Astrocyte (in vitro differentiated cells and primary cell): ENCODE measurements at regions not wholly inside any gene's neighbourhood (a gene's known extent, or its start where the extent isn't known, plus 50 kb on each side); places are given as distances from the start of the nearest gene placed in this dataset.

ENCODE experiments used
- EZH2 ChIP-seq: IDR thresholded peaks from 2 replicates; pipeline ENCODE4 v1.6.1; 2012; ENCODE audit warnings: mild to moderate bottlenecking, low read length, inconsistent platforms; ENCODE audit not compliant: insufficient read depth
- TF ChIP-seq, protein P1 (sequence below): IDR thresholded peaks from 2 replicates; pipeline ENCODE4 v1.5.1; 2011; ENCODE audit warnings: low read depth, mild to moderate bottlenecking, inconsistent platforms, low read length, moderate library complexity; ENCODE audit not compliant: insufficient read depth

DNA sequence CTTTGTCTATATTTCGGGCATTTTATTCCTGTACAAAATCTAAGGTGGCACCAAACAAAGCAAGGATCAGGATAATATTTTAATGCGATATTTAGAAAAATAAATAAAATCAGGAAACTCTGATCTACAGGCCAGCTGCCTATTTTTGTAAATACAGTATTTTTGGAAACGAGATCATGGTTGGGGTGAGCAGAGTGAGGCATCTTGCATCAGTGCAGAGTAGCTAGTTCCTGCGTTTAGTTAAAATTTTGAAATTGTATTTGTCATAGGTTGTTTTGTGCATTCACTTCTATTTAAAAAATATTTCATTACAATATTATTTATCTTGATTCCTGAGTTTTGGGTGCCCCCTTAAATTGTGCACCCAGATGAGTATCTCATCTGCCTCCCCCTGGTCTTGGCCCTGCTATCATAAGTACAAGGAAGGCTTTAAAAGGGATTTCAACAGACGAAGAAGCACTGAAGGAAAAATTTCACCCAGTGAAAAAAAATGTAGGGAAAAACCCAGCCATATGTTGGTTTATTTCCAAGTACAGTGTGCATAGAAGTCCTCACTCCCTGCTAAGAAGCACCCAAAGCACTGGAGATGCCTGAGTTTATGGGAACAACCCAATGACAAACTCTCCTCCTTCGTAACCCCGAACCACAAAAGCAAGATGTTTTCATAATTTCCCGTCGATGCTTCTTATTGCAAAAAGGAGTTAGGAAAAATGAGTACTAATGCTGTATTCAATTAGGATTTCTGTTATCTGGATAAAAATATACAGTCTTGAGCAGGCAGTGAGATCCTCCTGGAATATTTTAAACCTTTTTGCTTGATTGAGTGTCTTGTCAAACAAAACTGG, 304.7 kb upstream of the CLINT1 start:
- TF ChIP-seq, protein P1, sequence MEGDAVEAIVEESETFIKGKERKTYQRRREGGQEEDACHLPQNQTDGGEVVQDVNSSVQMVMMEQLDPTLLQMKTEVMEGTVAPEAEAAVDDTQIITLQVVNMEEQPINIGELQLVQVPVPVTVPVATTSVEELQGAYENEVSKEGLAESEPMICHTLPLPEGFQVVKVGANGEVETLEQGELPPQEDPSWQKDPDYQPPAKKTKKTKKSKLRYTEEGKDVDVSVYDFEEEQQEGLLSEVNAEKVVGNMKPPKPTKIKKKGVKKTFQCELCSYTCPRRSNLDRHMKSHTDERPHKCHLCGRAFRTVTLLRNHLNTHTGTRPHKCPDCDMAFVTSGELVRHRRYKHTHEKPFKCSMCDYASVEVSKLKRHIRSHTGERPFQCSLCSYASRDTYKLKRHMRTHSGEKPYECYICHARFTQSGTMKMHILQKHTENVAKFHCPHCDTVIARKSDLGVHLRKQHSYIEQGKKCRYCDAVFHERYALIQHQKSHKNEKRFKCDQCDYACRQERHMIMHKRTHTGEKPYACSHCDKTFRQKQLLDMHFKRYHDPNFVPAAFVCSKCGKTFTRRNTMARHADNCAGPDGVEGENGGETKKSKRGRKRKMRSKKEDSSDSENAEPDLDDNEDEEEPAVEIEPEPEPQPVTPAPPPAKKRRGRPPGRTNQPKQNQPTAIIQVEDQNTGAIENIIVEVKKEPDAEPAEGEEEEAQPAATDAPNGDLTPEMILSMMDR = no peak
- no peak for TF ChIP-seq EZH2
